HG03103 (cell line): ENCODE measurements at regions not wholly inside any gene's neighbourhood (a gene's known extent, or its start where the extent isn't known, plus 50 kb on each side); places are given as distances from the start of the nearest gene placed in this dataset.

Experiments
- ATAC-seq: cut with Tn5 transposase; IDR thresholded peaks from one replicate; pipeline ENCODE4 v1.9.1; 2021; ENCODE audit warnings: low read depth; ENCODE audit not compliant: unreplicated experiment

GRCh38 chr1:38283696-38284470 lies 237.3 kb upstream of the POU3F1 start:
- no peak for ATAC-seq

GRCh38 chr1:38279148-38279547 lies 232.6 kb upstream of the POU3F1 start:
- no peak for ATAC-seq

GRCh38 chr1:38277646-38278045 lies 231.1 kb upstream of the POU3F1 start:
- no peak for ATAC-seq

- ATAC-seq, result no peak
Observed at GRCh38 chr1:38275960-38276359, 229.4 kb upstream of the POU3F1 start.

- ATAC-seq, result no peak
Observed at GRCh38 chr1:38274974-38275373, 228.4 kb upstream of the POU3F1 start.

- ATAC-seq, result no peak
Observed at GRCh38 chr1:38273196-38273804, 226.7 kb upstream of the POU3F1 start.

GRCh38 chr1:38272515-38272914 lies 225.9 kb upstream of the POU3F1 start:
- ATAC-seq, result no peak

GRCh38 chr1:38270849-38271633 lies 224.4 kb upstream of the POU3F1 start:
- ATAC-seq, result no peak

- no peak for ATAC-seq
Observed at GRCh38 chr1:38269923-38270848, 223.6 kb upstream of the POU3F1 start.

- ATAC-seq, result no peak
Observed at GRCh38 chr1:38268226-38268625, 221.6 kb upstream of the POU3F1 start.

GRCh38 chr1:38267037-38268036 lies 220.7 kb upstream of the POU3F1 start:
- ATAC-seq, result no peak

- no peak for ATAC-seq
Observed at GRCh38 chr1:38266197-38266520, 219.6 kb upstream of the POU3F1 start.

GRCh38 chr1:38265293-38266196 lies 219.0 kb upstream of the POU3F1 start:
- no peak for ATAC-seq

- ATAC-seq, result no peak
Observed at GRCh38 chr1:38263438-38263837, 216.8 kb upstream of the POU3F1 start.

- no peak for ATAC-seq
Observed at GRCh38 chr1:38261574-38261973, 215.0 kb upstream of the POU3F1 start.

- ATAC-seq, result no peak
Observed at GRCh38 chr1:38258085-38258627, 211.6 kb upstream of the POU3F1 start.

GRCh38 chr1:38257374-38257773 lies 210.8 kb upstream of the POU3F1 start:
- no peak for ATAC-seq

GRCh38 chr1:38256072-38256471 lies 209.5 kb upstream of the POU3F1 start:
- ATAC-seq, result no peak
